PC-9 (cell line): ENCODE measurements at regions not wholly inside any gene's neighbourhood (a gene's known extent, or its start where the extent isn't known, plus 50 kb on each side); places are given as distances from the start of the nearest gene placed in this dataset.
A peak's percentile ranks its signal among the peaks of the same experiment; 100 is the strongest.

Source experiments
- BruUV-seq: library from RNA; stranded (reverse); fragments of 400-500 nt; replicated peaks from 2 replicates; lab custom pipeline; 2021; lab: Mats Ljungman, UMichigan
- CTCF ChIA-PET: fragments of 300-600 bp; sonication (Branson Sonifier 250); formaldehyde crosslinking; loops from one replicate; lab custom pipeline; 2022; ENCODE audit warnings: antibody characterized with exemption; lab: Charles Lee
- POLR2A ChIA-PET: fragments of 300-600 bp; sonication (Branson Sonifier 250); formaldehyde crosslinking; loops from one replicate; lab custom pipeline; 2022; ENCODE audit warnings: antibody characterized with exemption; ENCODE audit not compliant: unreplicated experiment; lab: Charles Lee
- DNase-seq, 2 experiments: peaks; one replicate each; pipeline versions ENCODE4 v3.0.0 to v3.0.0-alpha.2; 2015 to 2022; ENCODE audit warnings: mixed read lengths in 1 of 2
- H2AFZ ChIP-seq: fragments of 200-600 bp; sonication (generic); 2 replicates; pipeline ENCODE4 v1.8.1; 2017; ENCODE audit warnings: antibody characterized with exemption
- H3F3A ChIP-seq: fragments of 200-600 bp; sonication (generic); 2 replicates; pipeline ENCODE4 v1.8.1; 2017; ENCODE audit warnings: antibody characterized with exemption, mild to moderate bottlenecking, low read depth; ENCODE audit not compliant: insufficient read depth
- H3K27ac ChIP-seq: fragments of 200-600 bp; sonication (generic); 2 replicates; pipeline ENCODE4 v1.6.1; 2016; ENCODE audit warnings: mixed run types
- H3K27me3 ChIP-seq: fragments of 200-600 bp; sonication (generic); 2 replicates; pipeline ENCODE4 v1.6.1; 2016; ENCODE audit warnings: low read depth, mixed run types; ENCODE audit not compliant: insufficient read depth
- H3K36me3 ChIP-seq: fragments of 200-600 bp; sonication (generic); 2 replicates; pipeline ENCODE4 v1.6.1; 2016; ENCODE audit warnings: low read depth, mixed run types
- H3K4me1 ChIP-seq: fragments of 200-600 bp; sonication (generic); replicated peaks from 2 replicates; pipeline ENCODE4 v1.6.1; 2016; ENCODE audit warnings: mixed run types; ENCODE audit not compliant: insufficient read depth
- H3K4me2 ChIP-seq: fragments of 200-600 bp; sonication (generic); 2 replicates; pipeline ENCODE4 v1.6.1; 2017; ENCODE audit warnings: mixed run types
- H3K4me3 ChIP-seq: fragments of 200-600 bp; sonication (generic); 2 replicates; pipeline ENCODE4 v1.6.1; 2016; ENCODE audit warnings: mixed run types
- H3K79me2 ChIP-seq: fragments of 200-600 bp; sonication (generic); 2 replicates; pipeline ENCODE4 v1.6.1; 2017; ENCODE audit warnings: low read depth, mixed run types
- H3K9me2 ChIP-seq: fragments of 200-600 bp; sonication (generic); 2 replicates; pipeline ENCODE4 v1.8.1; 2017; ENCODE audit warnings: mild to moderate bottlenecking; ENCODE audit not compliant: insufficient read depth
- H3K9me3 ChIP-seq: fragments of 200-600 bp; sonication (generic); 2 replicates; pipeline ENCODE4 v1.8.1; 2016; ENCODE audit warnings: low read depth; ENCODE audit not compliant: insufficient read depth
- H4K20me1 ChIP-seq: fragments of 200-600 bp; sonication (generic); 2 replicates; pipeline ENCODE4 v1.8.1; 2017; ENCODE audit not compliant: insufficient read depth
- EZH2 ChIP-seq: fragments of 200-600 bp; sonication (generic); IDR thresholded peaks from 2 replicates; pipeline ENCODE4 v1.8.0; 2017; ENCODE audit warnings: antibody characterized with exemption, low read depth
- intact Hi-C: fragments of 100-400 bp; cut with micrococcal nuclease; formaldehyde crosslinking; loops from one replicate; pipeline ENCODE4 v1.10.0; 2022; ENCODE audit not compliant: unreplicated experiment
- TF ChIP-seq, protein P1 (sequence below): fragments of 200-600 bp; sonication (generic); conservative IDR thresholded peaks from 2 replicates; pipeline ENCODE4 v1.6.1; 2017; ENCODE audit warnings: mixed run types, antibody characterized with exemption, mild to moderate bottlenecking, moderate library complexity

DNA sequence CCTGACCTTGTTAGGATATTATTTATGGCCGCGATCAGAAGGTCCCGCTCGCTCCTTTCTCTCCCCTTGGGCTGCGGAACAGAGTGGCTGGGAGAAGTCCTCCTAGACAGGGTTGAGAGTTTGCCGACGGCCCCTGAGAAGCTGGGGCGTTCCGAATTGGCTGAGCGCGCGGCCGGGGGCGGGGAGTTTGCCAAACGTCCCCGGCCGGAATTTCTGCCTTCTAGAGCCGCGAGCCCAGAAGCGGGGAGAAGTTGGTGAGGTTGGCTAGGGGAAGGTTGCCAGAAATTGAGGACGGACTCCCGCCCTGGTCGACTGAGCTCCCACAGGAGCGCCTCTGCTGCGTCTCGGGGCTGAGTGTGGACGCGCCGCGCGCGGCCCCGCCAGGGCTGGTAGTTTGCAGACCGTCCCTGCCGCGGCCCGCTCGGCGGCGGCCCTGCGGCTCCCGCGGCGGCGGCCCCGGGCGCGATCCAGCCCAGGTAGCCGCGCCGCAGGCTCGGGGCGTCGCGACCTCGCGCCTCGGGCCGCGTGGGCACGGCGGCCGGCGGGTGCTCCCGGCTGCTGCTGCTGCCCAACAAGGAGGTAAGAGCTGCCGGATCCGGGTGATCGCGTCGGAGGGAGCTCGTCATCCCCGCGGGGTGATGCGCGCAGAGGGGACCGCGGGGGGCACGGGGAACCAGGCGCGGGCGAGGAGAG lies 134.0 kb upstream of the MGAT5 start:
- BruUV-seq = no TSS peak
- CTCF ChIA-PET = interaction anchor here (0.7 to 1.5 kb wide), 7 partner anchors 69 to 331 kb away, joined by 3 to 6 read pairs (median 4); no protein-coding TSS in a partner anchor

DNA sequence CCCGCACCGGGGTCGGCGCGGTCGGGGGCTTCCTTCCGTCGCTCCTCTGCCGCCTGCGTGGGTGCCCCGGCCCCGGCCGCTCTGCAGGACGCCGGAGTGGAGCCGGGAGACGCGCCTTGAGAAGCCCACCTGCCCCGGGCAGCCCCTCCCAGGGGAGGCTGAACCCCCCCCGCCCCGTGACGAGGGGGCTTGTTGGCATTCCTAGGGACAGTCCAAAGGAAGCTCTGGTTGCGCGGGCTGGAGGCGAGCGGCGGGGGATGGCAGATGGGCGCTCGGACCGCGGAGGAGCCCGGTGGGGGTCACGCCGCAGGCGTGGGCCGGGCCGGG lies 133.5 kb upstream of the MGAT5 start:
- no peak for DNase-seq
- POLR2A ChIA-PET = interaction anchor here (0.5 to 1.1 kb wide), 2 partner anchors 17 to 54 kb away, joined by 4 to 8 read pairs; no protein-coding TSS in a partner anchor

More for the DNA sequence above, 134.0 kb upstream of the MGAT5 start:
- no peaks in the 10 kb centered on the region for H3K9me2 ChIP-seq
- H3K27me3 ChIP-seq = no peaks in the 10 kb centered on the region
- H3F3A ChIP-seq = no peaks in the 10 kb centered on the region
- H3K27ac ChIP-seq = peak overlapping the region; percentile 41
- H3K4me1 ChIP-seq = peaks cover 12% of the 10 kb centered on the region
- POLR2A ChIA-PET = interaction anchor here (0.5 to 1.1 kb wide), 5 partner anchors 17 to 297 kb away, joined by 3 to 8 read pairs (median 4); no protein-coding TSS in a partner anchor
- intact Hi-C loops = loop anchor here (5.0 to 10.0 kb wide), 4 partner anchors 67 to 795 kb away; partner anchors contain the start of gene CCNT2
- TF ChIP-seq, protein P1, sequence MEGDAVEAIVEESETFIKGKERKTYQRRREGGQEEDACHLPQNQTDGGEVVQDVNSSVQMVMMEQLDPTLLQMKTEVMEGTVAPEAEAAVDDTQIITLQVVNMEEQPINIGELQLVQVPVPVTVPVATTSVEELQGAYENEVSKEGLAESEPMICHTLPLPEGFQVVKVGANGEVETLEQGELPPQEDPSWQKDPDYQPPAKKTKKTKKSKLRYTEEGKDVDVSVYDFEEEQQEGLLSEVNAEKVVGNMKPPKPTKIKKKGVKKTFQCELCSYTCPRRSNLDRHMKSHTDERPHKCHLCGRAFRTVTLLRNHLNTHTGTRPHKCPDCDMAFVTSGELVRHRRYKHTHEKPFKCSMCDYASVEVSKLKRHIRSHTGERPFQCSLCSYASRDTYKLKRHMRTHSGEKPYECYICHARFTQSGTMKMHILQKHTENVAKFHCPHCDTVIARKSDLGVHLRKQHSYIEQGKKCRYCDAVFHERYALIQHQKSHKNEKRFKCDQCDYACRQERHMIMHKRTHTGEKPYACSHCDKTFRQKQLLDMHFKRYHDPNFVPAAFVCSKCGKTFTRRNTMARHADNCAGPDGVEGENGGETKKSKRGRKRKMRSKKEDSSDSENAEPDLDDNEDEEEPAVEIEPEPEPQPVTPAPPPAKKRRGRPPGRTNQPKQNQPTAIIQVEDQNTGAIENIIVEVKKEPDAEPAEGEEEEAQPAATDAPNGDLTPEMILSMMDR = no peak
- TF ChIP-seq EZH2 = no peak
- no peaks in the 10 kb centered on the region for H3K9me3 ChIP-seq
- peak overlapping the region; percentile 97 for H3K4me3 ChIP-seq
- peak overlapping the region; percentile 84 for H3K4me2 ChIP-seq
- peaks cover 11% of the 10 kb centered on the region for H3K79me2 ChIP-seq
- 0 out of 2 replicates have a peak, but pooled peaks cover 3% of the 10 kb centered on the region for H4K20me1 ChIP-seq
- no peaks in the 10 kb centered on the region for H3K36me3 ChIP-seq
- peak overlapping the region; percentile 98 for H2AFZ ChIP-seq
- DNase-seq = peak; percentile 75 to 86

More for the DNA sequence above, 133.5 kb upstream of the MGAT5 start:
- TF ChIP-seq EZH2 = no peak
- TF ChIP-seq, protein P1 = no peak
- Histone ChIP-seq H3F3A (no peaks in the 10 kb centered on the region), H3K27ac (peak overlapping the region; percentile 41; the same call in 1 of the 2 replicates), H2AFZ (peak overlapping the region; percentile 98), H3K79me2 (peaks cover 11% of the 10 kb centered on the region), H3K27me3 (no peaks in the 10 kb centered on the region), H3K9me2 (no peaks in the 10 kb centered on the region), H3K4me3 (peak overlapping the region; percentile 97), H3K4me1 (peaks cover 12% of the 10 kb centered on the region), H4K20me1 (0 out of 2 replicates have a peak, but pooled peaks cover 3% of the 10 kb centered on the region), H3K9me3 (no peaks in the 10 kb centered on the region), H3K4me2 (peak overlapping the region; percentile 84), H3K36me3 (no peaks in the 10 kb centered on the region)
- CTCF ChIA-PET = interaction anchor here (0.7 to 1.5 kb wide), 6 partner anchors 87 to 330 kb away, joined by 3 to 6 read pairs (median 4); no protein-coding TSS in a partner anchor
- intact Hi-C loops = no loop called here
- no TSS peak for BruUV-seq
